Keratinocyte (primary cell): ENCODE measurements at regions not wholly inside any gene's neighbourhood (a gene's known extent, or its start where the extent isn't known, plus 50 kb on each side); places are given as distances from the start of the nearest gene placed in this dataset.

Source experiments
- DNase-seq: peaks from one replicate; pipeline ENCODE4 v3.0.0-alpha.2; 2011; ENCODE audit warnings: low read depth, missing footprints, low spot score
- FAIRE-seq: peaks from 2 replicates; lab custom pipeline; 2011; peaks lifted over from hg19 to GRCh38; lab: Jason Lieb, UNC
- H2AFZ ChIP-seq: 2 replicates; pipeline ENCODE4 v1.6.0; 2012; ENCODE audit warnings: low read length, control low read depth, inconsistent platforms; ENCODE audit not compliant: control insufficient read depth
- H3K27ac ChIP-seq: 2 replicates; pipeline ENCODE4 v1.5.1; 2011; ENCODE audit warnings: low read length; ENCODE audit not compliant: control insufficient read depth, insufficient read depth
- H3K27me3 ChIP-seq: 3 replicates; pipeline ENCODE4 v1.6.0; 2011; ENCODE audit warnings: low read length; ENCODE audit not compliant: control insufficient read depth, insufficient read depth; ENCODE audit errors: extremely low read depth
- H3K36me3 ChIP-seq, 2 experiments: 2 replicates in 1 of 2; 3 replicates in 1 of 2; pipeline ENCODE4 v1.5.1; 2011; ENCODE audit warnings: low read length in 2 of 2, mild to moderate bottlenecking in 1 of 2; ENCODE audit not compliant: control insufficient read depth in 2 of 2, insufficient read depth in 2 of 2; ENCODE audit errors: extremely low read depth in 1 of 2
- H3K4me1 ChIP-seq: 3 replicates; pipeline ENCODE4 v1.5.1; 2011; ENCODE audit warnings: low read length; ENCODE audit not compliant: control insufficient read depth, insufficient read depth; ENCODE audit errors: extremely low read depth
- H3K4me2 ChIP-seq: 3 replicates; pipeline ENCODE4 v1.6.0; 2011; ENCODE audit warnings: low read depth, low read length; ENCODE audit not compliant: control insufficient read depth, insufficient read depth; ENCODE audit errors: extremely low read depth
- H3K4me3 ChIP-seq, 3 experiments: fragments of 200-600 bp in 1 of 3; sonication (generic) in 1 of 3; 2 replicates in 2 of 3; 3 replicates in 1 of 3; pipeline ENCODE4 v1.5.1; 2011 to 2016; ENCODE audit warnings: low read length in 3 of 3, mild to moderate bottlenecking in 3 of 3, control low read depth in 2 of 3, inconsistent platforms in 1 of 3, low read depth in 1 of 3, mixed read lengths in 1 of 3, mixed run types in 1 of 3, moderate library complexity in 1 of 3; ENCODE audit not compliant: control insufficient read depth in 2 of 3, insufficient read depth in 2 of 3; ENCODE audit errors: extremely low read depth in 1 of 3
- H3K79me2 ChIP-seq: 2 replicates; pipeline ENCODE4 v1.6.0; 2012; ENCODE audit warnings: low read length; ENCODE audit not compliant: control insufficient read depth, insufficient read depth
- H3K9ac ChIP-seq: 3 replicates; pipeline ENCODE4 v1.6.0; 2011; ENCODE audit warnings: low read length; ENCODE audit not compliant: control insufficient read depth, insufficient read depth; ENCODE audit errors: extremely low read depth
- H3K9me1 ChIP-seq: 3 replicates; pipeline ENCODE4 v1.6.0; 2011; ENCODE audit warnings: low read length; ENCODE audit not compliant: control insufficient read depth, insufficient read depth; ENCODE audit errors: extremely low read depth
- H3K9me3 ChIP-seq: 2 replicates; pipeline ENCODE4 v1.5.1; 2012; ENCODE audit warnings: low read depth, low read length; ENCODE audit not compliant: control insufficient read depth
- H4K20me1 ChIP-seq: 3 replicates; pipeline ENCODE4 v1.6.0; 2011; ENCODE audit warnings: low read length; ENCODE audit not compliant: control insufficient read depth, insufficient read depth; ENCODE audit errors: extremely low read depth
- EZH2 ChIP-seq: IDR thresholded peaks from one replicate; pipeline ENCODE4 v1.6.1; 2012; ENCODE audit warnings: inconsistent platforms, mild to moderate bottlenecking, low read length, moderate library complexity
- dilution Hi-C: fragments of 300-500 bp; cut with MboI; formaldehyde crosslinking; loops from one replicate; pipeline ENCODE4 v1.7.0; 2020; ENCODE audit warnings: low sequenced_read_pairs; ENCODE audit not compliant: extremely low pct_ligation_motif_present
- TF ChIP-seq, protein P1 (sequence below), 3 experiments: IDR thresholded peaks in 1 of 3; conservative IDR thresholded peaks in 1 of 3; optimal IDR thresholded peaks in 1 of 3; 2 replicates in 2 of 3; 3 replicates in 1 of 3; pipeline versions ENCODE3 to v1.5.1; 2011; ENCODE audit warnings: low read length in 3 of 3, mild to moderate bottlenecking in 3 of 3, moderate library complexity in 2 of 3, control low read depth in 1 of 3, inconsistent platforms in 1 of 3; ENCODE audit not compliant: insufficient read depth in 2 of 3; ENCODE audit errors: extremely low read depth in 1 of 3

DNA sequence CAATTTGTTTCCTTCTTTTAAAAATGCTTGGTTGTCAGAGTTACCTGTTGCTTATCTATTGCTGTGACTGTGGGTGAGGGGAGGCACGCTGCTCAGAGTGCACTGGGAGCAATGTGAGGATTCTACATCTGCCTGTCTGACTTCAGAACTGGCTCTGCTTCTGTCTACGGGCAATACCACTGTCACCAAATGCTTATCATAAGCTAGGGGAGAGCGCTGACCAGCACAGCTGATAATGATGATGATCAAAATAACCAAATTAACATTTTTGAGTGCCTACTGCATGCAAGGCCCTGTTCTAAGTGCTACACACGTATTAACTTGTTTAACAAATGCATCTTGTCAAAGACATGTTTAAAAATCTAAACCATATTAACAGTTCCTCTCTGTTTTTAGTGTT, 79.2 kb upstream of the TPRG1 start:
- Histone ChIP-seq H3K27ac (no peak overlapping the region), H3K79me2 (no peaks in the 10 kb centered on the region), H3K9me1 (no peaks in the 10 kb centered on the region), H3K4me1 (no peaks in the 10 kb centered on the region), H4K20me1 (no peaks in the 10 kb centered on the region), H3K4me2 (no peak overlapping the region), H3K4me3 (no peak overlapping the region), H3K36me3 (no peaks in the 10 kb centered on the region), H3K9me3 (no peaks in the 10 kb centered on the region), H3K9ac (no peak overlapping the region), H3K27me3 (no peaks in the 10 kb centered on the region), H2AFZ (no peak overlapping the region)
- DNase-seq (no peak), FAIRE-seq (no peak)
- dilution Hi-C loops: no loop called here
- TF ChIP-seq, protein P1, sequence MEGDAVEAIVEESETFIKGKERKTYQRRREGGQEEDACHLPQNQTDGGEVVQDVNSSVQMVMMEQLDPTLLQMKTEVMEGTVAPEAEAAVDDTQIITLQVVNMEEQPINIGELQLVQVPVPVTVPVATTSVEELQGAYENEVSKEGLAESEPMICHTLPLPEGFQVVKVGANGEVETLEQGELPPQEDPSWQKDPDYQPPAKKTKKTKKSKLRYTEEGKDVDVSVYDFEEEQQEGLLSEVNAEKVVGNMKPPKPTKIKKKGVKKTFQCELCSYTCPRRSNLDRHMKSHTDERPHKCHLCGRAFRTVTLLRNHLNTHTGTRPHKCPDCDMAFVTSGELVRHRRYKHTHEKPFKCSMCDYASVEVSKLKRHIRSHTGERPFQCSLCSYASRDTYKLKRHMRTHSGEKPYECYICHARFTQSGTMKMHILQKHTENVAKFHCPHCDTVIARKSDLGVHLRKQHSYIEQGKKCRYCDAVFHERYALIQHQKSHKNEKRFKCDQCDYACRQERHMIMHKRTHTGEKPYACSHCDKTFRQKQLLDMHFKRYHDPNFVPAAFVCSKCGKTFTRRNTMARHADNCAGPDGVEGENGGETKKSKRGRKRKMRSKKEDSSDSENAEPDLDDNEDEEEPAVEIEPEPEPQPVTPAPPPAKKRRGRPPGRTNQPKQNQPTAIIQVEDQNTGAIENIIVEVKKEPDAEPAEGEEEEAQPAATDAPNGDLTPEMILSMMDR (optimal IDR thresholded peaks at IDR 0.05 in 1 of 3, IDR thresholded peaks at IDR 0.05 in 1 of 3, conservative IDR thresholded peaks at IDR 0.05 in 1 of 3; ENCODE audit: extremely low read depth in 1 of 3, insufficient read depth in 2 of 3, low read length in 3 of 3): no peak
- TF ChIP-seq EZH2: no peak

DNA sequence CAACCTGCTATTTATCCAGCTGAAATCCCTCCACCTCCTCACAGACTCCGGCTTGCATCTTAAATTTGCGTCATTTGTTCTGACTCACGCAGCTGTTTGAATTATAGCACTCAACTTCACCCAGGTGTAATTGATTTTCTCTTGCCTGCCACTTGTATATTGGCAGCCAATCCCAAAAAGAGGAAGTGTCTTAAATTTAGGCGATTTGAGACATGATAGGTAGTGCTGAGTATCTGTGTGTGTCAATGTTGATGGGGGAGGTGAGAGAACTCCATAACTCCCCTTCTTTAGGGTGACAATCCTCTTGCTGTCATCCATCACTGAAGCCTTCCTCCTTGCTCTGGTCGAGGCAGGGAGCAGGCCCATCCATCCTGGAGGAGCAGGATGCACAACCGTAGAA, 77.2 kb upstream of the TPRG1 start:
- Histone ChIP-seq H3K4me3 (no peak overlapping the region), H3K9me3 (no peaks in the 10 kb centered on the region), H3K36me3 (no peaks in the 10 kb centered on the region), H3K4me1 (no peaks in the 10 kb centered on the region), H3K27ac (no peak overlapping the region), H3K9me1 (no peaks in the 10 kb centered on the region), H3K27me3 (peaks cover 4% of the 10 kb centered on the region), H4K20me1 (no peaks in the 10 kb centered on the region), H3K79me2 (no peaks in the 10 kb centered on the region), H3K9ac (no peak overlapping the region), H3K4me2 (no peak overlapping the region), H2AFZ (no peak overlapping the region)
- dilution Hi-C loops: no loop called here
- FAIRE-seq: no peak
- no peak for DNase-seq
- TF ChIP-seq EZH2: no peak
- TF ChIP-seq, protein P1 (optimal IDR thresholded peaks at IDR 0.05 in 1 of 3, IDR thresholded peaks at IDR 0.05 in 1 of 3, conservative IDR thresholded peaks at IDR 0.05 in 1 of 3; ENCODE audit: extremely low read depth in 1 of 3, insufficient read depth in 2 of 3, low read length in 3 of 3): no peak
